Breast epithelium (tissue), 4 donors: ENCODE measurements at regions not wholly inside any gene's neighbourhood (a gene's known extent, or its start where the extent isn't known, plus 50 kb on each side); places are given as distances from the start of the nearest gene placed in this dataset.

ENCODE experiments used
- DNase-seq, 2 donors: peaks; one replicate each; pipeline ENCODE4 v3.0.0-alpha.2; 2019; ENCODE audit warnings: low spot score in 2 of 2
- H3K27ac ChIP-seq, 2 donors: fragments of 200-600 bp; sonication (generic) in 1 of 2; one replicate each; pipeline ENCODE4 v1.5.1; 2016 to 2019; ENCODE audit warnings: mild to moderate bottlenecking in 1 of 2
- H3K27me3 ChIP-seq, 2 donors: fragments of 200-600 bp; sonication (generic) in 1 of 2; one replicate each; pipeline versions ENCODE4 v1.5.1 to v1.6.0; 2017 to 2019; ENCODE audit warnings: control low read depth in 1 of 2, mild to moderate bottlenecking in 1 of 2
- H3K36me3 ChIP-seq: fragments of 200-600 bp; one replicate; pipeline ENCODE4 v1.5.1; 2019
- H3K4me1 ChIP-seq, 2 donors: fragments of 200-600 bp; sonication (generic); one replicate each; pipeline ENCODE4 v1.5.1; 2016 to 2019; ENCODE audit warnings: control low read depth in 1 of 2
- H3K4me3 ChIP-seq, 3 donors: fragments of 200-600 bp; sonication (generic); 1 replicate in 2 of 3; 2 replicates in 1 of 3; pipeline ENCODE4 v1.5.1; 2016 to 2019; ENCODE audit warnings: mild to moderate bottlenecking in 3 of 3, moderate library complexity in 2 of 3
- H3K9me3 ChIP-seq, 2 donors: fragments of 200-600 bp; sonication (generic) in 1 of 2; one replicate each; pipeline ENCODE4 v1.5.1; 2016 to 2019; ENCODE audit warnings: control low read depth in 1 of 2
- CTCF ChIP-seq, 3 donors: fragments of 450-650 bp; IDR thresholded peaks; one replicate each; pipeline ENCODE4 v1.5.1; 2016 to 2017; ENCODE audit warnings: antibody characterized with exemption in 3 of 3, mild to moderate bottlenecking in 3 of 3, moderate library complexity in 3 of 3
- POLR2A ChIP-seq: fragments of 450-650 bp; IDR thresholded peaks from one replicate; pipeline ENCODE4 v1.6.1; 2016; ENCODE audit warnings: antibody characterized with exemption, mild to moderate bottlenecking, moderate library complexity
- POLR2AphosphoS5 ChIP-seq, 3 donors: sonication (generic); formaldehyde crosslinking; IDR thresholded peaks; one replicate each; pipeline ENCODE4 v1.6.1; 2017; ENCODE audit warnings: antibody characterized with exemption in 3 of 3
- intact Hi-C: fragments of 100-400 bp; cut with DNase I; formaldehyde crosslinking; loops from one replicate; pipeline ENCODE4 v1.15.1; 2023; ENCODE audit warnings: low total_unique reads

GRCh38 chr12:83538361-83538965 is 851.8 kb downstream of the TMTC2 start:
- Histone ChIP-seq H3K4me1 (no peaks in the 10 kb centered on the region), H3K9me3 (no peaks in the 10 kb centered on the region), H3K27me3 (no peaks in the 10 kb centered on the region), H3K4me3 (no peak overlapping the region), H3K36me3 (no peaks in the 10 kb centered on the region), H3K27ac (no peak overlapping the region)
- intact Hi-C loops = no loop called here
- no peak for DNase-seq
- no peak for TF ChIP-seq POLR2A
- TF ChIP-seq CTCF (IDR thresholded peaks at IDR 0.05) = no peak
- TF ChIP-seq POLR2AphosphoS5 (IDR thresholded peaks at IDR 0.05) = no peak

- H3K27ac ChIP-seq = no peak overlapping the region
- no peaks in the 10 kb centered on the region for H3K9me3 ChIP-seq
- H3K4me1 ChIP-seq = no peaks in the 10 kb centered on the region
- TF ChIP-seq POLR2A (no peak), POLR2AphosphoS5 (IDR thresholded peaks at IDR 0.05) (no peak), CTCF (IDR thresholded peaks at IDR 0.05) (no peak)
- no peak for DNase-seq
- H3K4me3 ChIP-seq = no peak overlapping the region
- intact Hi-C loops = no loop called here
- H3K27me3 ChIP-seq = no peaks in the 10 kb centered on the region
- no peaks in the 10 kb centered on the region for H3K36me3 ChIP-seq
Measured at GRCh38 chr12:83537428-83538053, 850.8 kb downstream of the TMTC2 start.

GRCh38 chr12:83536496-83536895 is 849.8 kb downstream of the TMTC2 start:
- Histone ChIP-seq H3K36me3 (no peaks in the 10 kb centered on the region), H3K4me3 (no peak overlapping the region), H3K27ac (no peak overlapping the region), H3K27me3 (no peaks in the 10 kb centered on the region), H3K4me1 (no peaks in the 10 kb centered on the region), H3K9me3 (no peaks in the 10 kb centered on the region)
- TF ChIP-seq CTCF (IDR thresholded peaks at IDR 0.05) = no peak
- no peak for TF ChIP-seq POLR2AphosphoS5 (IDR thresholded peaks at IDR 0.05)
- TF ChIP-seq POLR2A = no peak
- DNase-seq = no peak
- intact Hi-C loops = no loop called here

- no peak overlapping the region for H3K4me3 ChIP-seq
- H3K4me1 ChIP-seq = no peaks in the 10 kb centered on the region
- intact Hi-C loops = no loop called here
- H3K27me3 ChIP-seq = no peaks in the 10 kb centered on the region
- DNase-seq = no peak
- TF ChIP-seq CTCF (IDR thresholded peaks at IDR 0.05) (no peak), POLR2A (no peak), POLR2AphosphoS5 (IDR thresholded peaks at IDR 0.05) (no peak)
- H3K36me3 ChIP-seq = no peaks in the 10 kb centered on the region
- H3K27ac ChIP-seq = no peak overlapping the region
- H3K9me3 ChIP-seq = no peaks in the 10 kb centered on the region
Measured at GRCh38 chr12:83528571-83528970, 841.9 kb downstream of the TMTC2 start.

GRCh38 chr12:83527810-83528209 is 841.1 kb downstream of the TMTC2 start:
- H3K27me3 ChIP-seq = no peaks in the 10 kb centered on the region
- H3K4me3 ChIP-seq = no peak overlapping the region
- no peak overlapping the region for H3K27ac ChIP-seq
- TF ChIP-seq CTCF (IDR thresholded peaks at IDR 0.05) (no peak), POLR2AphosphoS5 (IDR thresholded peaks at IDR 0.05) (no peak), POLR2A (no peak)
- intact Hi-C loops = no loop called here
- H3K36me3 ChIP-seq = no peaks in the 10 kb centered on the region
- no peaks in the 10 kb centered on the region for H3K4me1 ChIP-seq
- H3K9me3 ChIP-seq = no peaks in the 10 kb centered on the region
- DNase-seq = no peak
